ENCODE measurements at regions not wholly inside any gene's neighbourhood (a gene's known extent, or its start where the extent isn't known, plus 50 kb on each side); places are given as distances from the start of the nearest gene placed in this dataset.

GRCh38 chr18:34281290-34281689, 56.6 kb upstream of the NOL4 start:
- Histone ChIP-seq H2BK12ac (ENCODE audit: low read depth, low read length) (no peak overlapping the region), H4K5ac (ENCODE audit: insufficient read length, low read depth, low read length) (no peak overlapping the region), H2AK5ac (ENCODE audit: low read depth, low read length) (no peak overlapping the region), H2AFZ (ENCODE audit: low read length) (no peak overlapping the region), H3K23me2 (ENCODE audit: low read depth, low read length) (no peaks in the 10 kb centered on the region), H2BK5ac (ENCODE audit: low read depth, low read length) (no peak overlapping the region), H2BK20ac (ENCODE audit: low read length) (no peak overlapping the region), H4K20me1 (replicated peaks in 1 of 2; ENCODE audit: control insufficient read depth in 1 of 2, insufficient read depth in 2 of 2, low read length in 2 of 2) (no peaks in the 10 kb centered on the region), H3K56ac (replicated peaks; ENCODE audit: insufficient read length, low read depth, low read length) (no peak overlapping the region), H2BK120ac (replicated peaks; ENCODE audit: low read depth, low read length) (no peak overlapping the region), H4K91ac (replicated peaks; ENCODE audit: insufficient read length, low read length) (no peak overlapping the region), H3K9me3 (ENCODE audit: insufficient read depth in 2 of 2, low read depth in 1 of 2, low read length in 1 of 2) (no peaks in the 10 kb centered on the region), H3K9ac (replicated peaks in 1 of 4; ENCODE audit: extremely low read depth in 1 of 4, low read depth in 3 of 4, low read length in 3 of 4) (no peak overlapping the region), H3K27me3 (replicated peaks in 1 of 4; ENCODE audit: control insufficient read depth in 3 of 4, extremely low read depth in 1 of 4, insufficient read depth in 3 of 4, low read length in 3 of 4) (no peaks in the 10 kb centered on the region), H3K18ac (ENCODE audit: extremely low read depth, low read length) (no peak overlapping the region), H3K4me3 (ENCODE audit: extremely low read depth in 1 of 4, insufficient read depth in 2 of 4, low read depth in 3 of 4, low read length in 4 of 4) (no peak overlapping the region), H3K36me3 (ENCODE audit: control insufficient read depth in 2 of 4, insufficient read depth in 4 of 4, low read length in 3 of 4) (no peaks in the 10 kb centered on the region), H3K23ac (ENCODE audit: insufficient read length) (no peak overlapping the region), H3K14ac (ENCODE audit: insufficient read length) (no peak overlapping the region), H3K4me1 (replicated peaks in 1 of 4; ENCODE audit: control insufficient read depth in 3 of 4, insufficient read depth in 4 of 4, low read length in 3 of 4) (no peaks in the 10 kb centered on the region), H4K8ac (ENCODE audit: extremely low read depth, insufficient read depth, low read length) (no peak overlapping the region), H3K27ac (ENCODE audit: low read depth, low read length) (no peak overlapping the region), H3K79me2 (ENCODE audit: control insufficient read depth in 1 of 2, insufficient read depth in 2 of 2, low read length in 2 of 2) (no peaks in the 10 kb centered on the region), H3K4me2 (ENCODE audit: insufficient read depth in 1 of 2, low read depth in 2 of 2, low read length in 2 of 2) (no peak overlapping the region), H2BK15ac (ENCODE audit: low read length) (no peak overlapping the region), H3K79me1 (ENCODE audit: low read depth, low read length) (no peaks in the 10 kb centered on the region), H3K4ac (replicated peaks; ENCODE audit: insufficient read length, low read depth, low read length) (no peak overlapping the region)
- WGBS, 2 experiments (ENCODE audit: extremely low coverage in 1 of 2, insufficient coverage in 1 of 2, insufficient read length in 1 of 2, insufficient replicate concordance in 2 of 2, low coverage in 1 of 2, low lambda C conversion rate in 2 of 2, missing lambda C conversion rate in 1 of 2): 93% methylated on average over 2 of the region's 2 CpGs; no CpG with 5 or more reads in 1 of the 2 experiments
- CTCF ChIA-PET (ENCODE audit: partially characterized antibody): interaction anchor here (0.8 to 3.4 kb wide), 6 partner anchors 17 to 159 kb away, joined by 3 to 12 read pairs (median 4); no protein-coding TSS in a partner anchor
- POLR2A ChIA-PET (ENCODE audit: partially characterized antibody): no interaction called here
- FAIRE-seq: no peak
- DNase-seq (ENCODE audit: low read depth in 1 of 2, low spot score in 2 of 2): no peak
- TF ChIP-seq SP4 (IDR thresholded peaks at IDR 0.05; ENCODE audit: low read length) (no peak), TAF7 (optimal IDR thresholded peaks at IDR 0.05; ENCODE audit: borderline replicate concordance, low read depth, low read length) (no peak), POLR2A (IDR thresholded peaks at IDR 0.05; ENCODE audit: control extremely low read depth in 1 of 2, low read depth in 2 of 2, low read length in 2 of 2) (no peak), JUN (IDR thresholded peaks at IDR 0.05; ENCODE audit: low read depth, low read length) (no peak), BCL11A (IDR thresholded peaks at IDR 0.05; ENCODE audit: low read depth in 2 of 2, low read length in 2 of 2) (no peak), HDAC6 (IDR thresholded peaks at IDR 0.05; ENCODE audit: low read depth, low read length) (no peak), KDM4A (IDR thresholded peaks at IDR 0.05; ENCODE audit: low read depth, low read length, severe bottlenecking) (no peak), ATF2 (IDR thresholded peaks at IDR 0.05; ENCODE audit: low read length) (no peak), YY1 (IDR thresholded peaks at IDR 0.05; ENCODE audit: low read depth, low read length) (no peak), HDAC2 (IDR thresholded peaks at IDR 0.05; ENCODE audit: borderline replicate concordance in 1 of 2, low read depth in 2 of 2, low read length in 2 of 2) (no peak), MAFK (IDR thresholded peaks at IDR 0.05; ENCODE audit: low read depth, low read length) (no peak), TEAD4 (IDR thresholded peaks at IDR 0.05; ENCODE audit: low read depth, low read length) (no peak), SUZ12 (IDR thresholded peaks at IDR 0.05; ENCODE audit: low read length) (no peak)
